HAP-1 (cell line): ENCODE measurements at regions not wholly inside any gene's neighbourhood (a gene's known extent, or its start where the extent isn't known, plus 50 kb on each side); places are given as distances from the start of the nearest gene placed in this dataset.
"Not testable (repeated sequence)": the region's sequence is repeated elsewhere in the genome, so short reads cannot be mapped to it uniquely, and the experiment has no call there.

ENCODE experiments used
- DNase-seq, 2 experiments: peaks; one replicate each; pipeline ENCODE4 v3.0.0-alpha.2; 2016 to 2020; ENCODE audit warnings: low spot score in 2 of 2
- H3K27me3 ChIP-seq: fragments of 250-450 bp; sonication (Bioruptor Pico); 2 replicates; pipeline ENCODE4 v1.5.1; 2020; ENCODE audit warnings: low read depth, mild to moderate bottlenecking, moderate library complexity
- H3K36me3 ChIP-seq: fragments of 250-450 bp; sonication (Bioruptor Pico); replicated peaks from 2 replicates; pipeline ENCODE4 v1.5.1; 2020; ENCODE audit warnings: mild to moderate bottlenecking
- H3K4me1 ChIP-seq: fragments of 250-450 bp; sonication (Bioruptor Pico); 2 replicates; pipeline ENCODE4 v1.5.1; 2020; ENCODE audit warnings: mild to moderate bottlenecking
- H3K4me3 ChIP-seq: fragments of 250-450 bp; sonication (Bioruptor Pico); 2 replicates; pipeline ENCODE4 v1.5.1; 2020; ENCODE audit warnings: mild to moderate bottlenecking, moderate library complexity
- H3K9me3 ChIP-seq: fragments of 250-450 bp; sonication (Bioruptor Pico); 2 replicates; pipeline ENCODE4 v1.5.1; 2020; ENCODE audit warnings: mild to moderate bottlenecking, moderate library complexity
- in situ Hi-C: fragments of 300-500 bp; cut with MboI; formaldehyde crosslinking; loops from 3 replicates; pipeline ENCODE4 v1.14.3; 2020; ENCODE audit warnings: low sequenced_read_pairs, inconsistent platforms, mixed read lengths

DNA sequence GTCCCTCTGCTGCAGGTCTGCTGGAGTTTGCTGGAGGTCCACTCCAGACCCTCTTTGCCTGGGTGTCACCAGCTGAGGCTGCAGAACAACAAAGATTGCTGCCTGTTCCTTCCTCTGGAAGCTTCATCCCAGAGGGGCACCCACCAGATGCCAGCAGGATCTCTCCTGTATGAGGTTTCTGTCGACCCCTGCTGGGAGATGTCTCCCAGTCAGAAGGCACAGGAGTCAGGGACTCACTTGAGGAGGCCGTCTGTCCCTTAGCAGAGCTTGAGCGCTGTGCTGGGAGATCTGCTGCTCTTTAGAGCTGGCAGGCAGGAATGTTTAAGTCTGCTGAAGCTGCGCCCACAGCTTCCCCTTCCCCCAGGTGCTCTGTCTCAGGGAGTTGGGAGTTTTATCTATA lies 196.2 kb downstream of the C4orf33 start:
- DNase-seq, H3K27me3 ChIP-seq, H3K4me1 ChIP-seq, H3K36me3 ChIP-seq, H3K4me3 ChIP-seq, in situ Hi-C loops, H3K9me3 ChIP-seq: not testable (repeated sequence)

DNA sequence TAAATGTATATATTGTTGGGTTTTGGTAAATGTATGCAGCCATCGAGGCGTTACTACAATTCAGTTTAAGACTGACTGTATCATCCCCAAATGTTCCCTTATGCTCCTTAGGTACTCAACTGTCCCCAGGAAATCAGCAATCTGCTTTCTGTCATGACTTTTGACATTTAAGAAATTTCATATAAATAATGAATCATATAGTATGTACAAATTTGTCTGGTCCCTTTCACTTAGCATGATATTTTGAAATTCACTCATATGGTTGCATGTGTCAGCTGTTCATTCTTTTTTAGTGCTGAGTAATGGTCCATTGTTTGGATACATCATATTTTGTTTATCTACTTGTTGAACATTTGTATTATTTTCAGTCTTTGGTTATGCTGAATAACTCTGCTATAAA lies 218.8 kb downstream of the C4orf33 start:
- in situ Hi-C loops = no loop called here
- Histone ChIP-seq H3K4me1 (no peaks in the 10 kb centered on the region), H3K36me3 (no peaks in the 10 kb centered on the region), H3K9me3 (no peaks in the 10 kb centered on the region), H3K27me3 (no peaks in the 10 kb centered on the region), H3K4me3 (no peak overlapping the region)
- no peak for DNase-seq

DNA sequence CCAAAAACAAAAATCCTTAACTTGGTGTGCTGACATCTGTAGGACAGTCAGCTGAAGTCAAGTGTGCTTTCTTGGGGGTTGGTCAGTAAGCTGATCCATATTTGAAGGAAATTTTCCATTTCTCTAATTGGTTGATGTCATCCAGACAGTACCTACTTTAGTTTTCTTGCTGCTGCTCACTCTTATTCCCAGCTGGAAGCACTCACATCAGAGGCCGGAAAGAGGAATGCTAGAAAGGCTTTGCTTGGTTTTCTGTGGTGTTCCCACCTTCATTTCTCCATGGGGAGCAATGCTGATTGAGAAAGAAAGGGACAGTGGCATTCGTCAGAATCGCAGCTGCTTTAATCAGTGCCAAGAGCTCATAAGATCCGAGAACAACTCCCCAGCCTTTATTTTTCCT lies 227.0 kb downstream of the C4orf33 start:
- no peaks in the 10 kb centered on the region for H3K4me1 ChIP-seq
- H3K9me3 ChIP-seq = no peaks in the 10 kb centered on the region
- no peaks in the 10 kb centered on the region for H3K36me3 ChIP-seq
- in situ Hi-C loops = no loop called here
- no peak for DNase-seq
- H3K4me3 ChIP-seq = no peak overlapping the region
- no peaks in the 10 kb centered on the region for H3K27me3 ChIP-seq

DNA sequence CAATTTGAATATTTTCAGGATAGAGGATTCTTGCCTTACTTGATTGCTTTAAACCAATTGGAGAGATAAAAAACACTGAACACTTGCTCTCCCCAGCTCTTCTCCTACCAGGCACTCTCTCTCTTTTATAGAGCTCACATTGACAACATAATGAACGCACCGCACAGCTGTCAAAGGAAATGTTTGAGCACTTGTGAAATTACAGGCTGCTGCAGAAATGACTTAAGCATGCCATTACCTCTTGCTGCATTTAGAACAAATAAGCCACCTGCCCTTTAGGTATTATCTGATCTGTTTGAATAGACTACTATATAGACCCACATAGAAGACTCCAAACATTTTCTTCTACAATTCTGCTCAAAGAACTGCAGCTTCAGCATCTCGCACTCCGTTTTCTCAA lies 227.7 kb downstream of the C4orf33 start:
- DNase-seq = no peak
- in situ Hi-C loops = no loop called here
- H3K4me1 ChIP-seq = no peaks in the 10 kb centered on the region

DNA sequence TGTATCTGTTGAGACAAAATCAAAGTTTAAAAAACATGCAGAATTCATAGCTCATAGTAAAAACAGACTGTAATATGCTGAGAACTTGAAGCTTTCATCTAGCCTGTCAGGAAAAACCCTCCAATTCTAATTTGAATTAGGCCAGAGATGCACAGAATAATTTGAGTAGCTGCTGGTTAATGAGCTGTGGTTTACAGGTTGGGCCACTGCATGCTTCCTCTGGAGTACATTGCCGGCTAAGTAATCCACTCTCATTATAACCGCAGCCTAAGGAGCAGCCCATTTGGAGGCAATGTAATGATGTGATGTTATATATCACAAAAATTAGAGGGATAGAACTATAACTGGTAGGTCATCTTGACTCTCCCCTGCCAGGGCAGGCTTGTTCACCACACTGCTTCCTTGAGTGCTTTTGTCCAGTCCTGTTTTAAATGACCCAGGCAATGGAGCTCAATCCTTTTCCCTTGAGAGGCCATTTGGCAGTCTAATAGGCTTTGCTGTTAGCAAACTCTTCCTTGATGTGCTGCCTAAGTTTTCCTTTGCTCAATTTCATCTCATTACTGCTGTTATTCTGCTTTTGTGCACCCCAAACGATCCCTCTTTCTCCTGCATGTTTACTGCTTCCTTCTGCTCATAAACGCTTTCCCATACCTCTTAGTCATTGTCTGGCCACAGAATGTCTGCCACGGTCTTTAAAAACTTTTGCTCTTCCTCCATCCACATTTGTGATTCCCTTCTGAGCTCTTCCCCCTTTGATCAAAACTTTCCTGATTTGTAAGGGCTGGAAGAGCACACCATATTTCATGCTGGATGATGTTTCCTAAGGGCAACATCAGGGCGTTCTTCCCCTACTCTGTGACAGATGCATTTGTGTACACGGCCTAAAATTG lies 230.9 kb downstream of the C4orf33 start:
- no peaks in the 10 kb centered on the region for H3K27me3 ChIP-seq
- in situ Hi-C loops = no loop called here
- no peaks in the 10 kb centered on the region for H3K4me1 ChIP-seq
- DNase-seq = no peak
- H3K36me3 ChIP-seq = no peaks in the 10 kb centered on the region
- no peaks in the 10 kb centered on the region for H3K9me3 ChIP-seq
- H3K4me3 ChIP-seq = no peak overlapping the region

More for the DNA sequence above, 227.7 kb downstream of the C4orf33 start:
- no peaks in the 10 kb centered on the region for H3K9me3 ChIP-seq
- H3K36me3 ChIP-seq = no peaks in the 10 kb centered on the region
- no peak overlapping the region for H3K4me3 ChIP-seq
- no peaks in the 10 kb centered on the region for H3K27me3 ChIP-seq

DNA sequence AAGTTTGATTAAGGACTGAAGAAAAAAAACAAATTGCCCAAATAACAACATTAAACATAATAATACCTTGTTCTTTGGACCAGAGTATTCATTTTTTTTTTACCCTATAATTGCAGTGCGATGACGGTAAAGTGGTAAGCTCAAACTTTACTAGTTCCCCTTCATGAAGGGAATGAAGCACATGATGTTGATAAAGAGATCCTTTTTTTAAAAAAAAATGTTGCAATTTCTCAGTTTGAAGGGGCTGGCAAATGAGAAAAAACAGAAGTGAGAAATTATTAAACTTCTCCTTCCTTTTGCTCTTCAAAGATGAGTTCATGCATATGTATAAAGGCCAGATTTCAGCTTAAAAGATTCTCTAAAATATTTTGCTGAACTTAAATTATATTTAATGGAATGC lies 231.7 kb downstream of the C4orf33 start:
- Histone ChIP-seq H3K9me3 (no peaks in the 10 kb centered on the region), H3K4me3 (no peak overlapping the region), H3K36me3 (no peaks in the 10 kb centered on the region), H3K4me1 (no peaks in the 10 kb centered on the region), H3K27me3 (no peaks in the 10 kb centered on the region)
- in situ Hi-C loops = no loop called here
- no peak for DNase-seq

DNA sequence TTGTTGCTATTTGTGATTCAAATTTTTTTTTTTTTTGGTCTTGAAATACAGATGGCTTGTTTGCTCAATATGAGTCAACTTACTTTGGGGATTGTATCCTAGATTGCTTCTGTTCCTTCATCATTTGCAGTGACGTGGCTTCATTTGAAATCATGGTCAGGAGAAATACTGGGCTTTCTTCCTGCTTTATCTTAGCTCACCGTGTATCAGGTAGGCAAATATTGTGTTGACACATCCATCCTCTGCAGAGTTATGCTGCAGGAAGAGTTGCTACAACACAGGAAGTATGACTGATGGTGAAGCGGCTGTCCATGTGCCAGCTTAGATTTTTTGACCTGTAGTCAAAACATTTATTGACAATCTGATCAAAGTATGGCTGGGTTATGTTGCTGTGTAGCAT lies 232.2 kb downstream of the C4orf33 start:
- no peaks in the 10 kb centered on the region for H3K4me1 ChIP-seq
- in situ Hi-C loops = no loop called here
- no peaks in the 10 kb centered on the region for H3K36me3 ChIP-seq
- no peaks in the 10 kb centered on the region for H3K9me3 ChIP-seq
- no peaks in the 10 kb centered on the region for H3K27me3 ChIP-seq
- DNase-seq = no peak
- H3K4me3 ChIP-seq = no peak overlapping the region

DNA sequence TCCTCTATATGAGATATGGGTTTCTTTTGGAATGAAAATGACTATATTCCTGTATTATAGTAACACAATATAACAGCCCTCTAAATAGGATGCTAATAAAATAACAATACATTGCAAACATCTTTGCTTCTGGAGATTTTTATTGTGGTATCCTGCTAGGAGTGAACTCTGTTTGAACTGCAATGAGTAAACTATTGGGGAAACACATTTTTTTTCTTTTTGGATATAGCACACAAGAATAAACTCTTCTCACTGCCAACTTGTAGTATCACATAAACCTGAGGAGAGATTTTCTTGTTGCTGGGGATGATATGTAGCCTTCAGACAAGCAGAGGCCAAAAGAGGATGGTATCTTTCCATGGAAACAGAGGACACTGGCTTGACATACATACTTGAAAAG lies 238.2 kb downstream of the C4orf33 start:
- no peak overlapping the region for H3K4me3 ChIP-seq
- DNase-seq = no peak
- H3K36me3 ChIP-seq = no peaks in the 10 kb centered on the region
- H3K27me3 ChIP-seq = no peaks in the 10 kb centered on the region
- in situ Hi-C loops = no loop called here
- no peaks in the 10 kb centered on the region for H3K9me3 ChIP-seq
- no peaks in the 10 kb centered on the region for H3K4me1 ChIP-seq

DNA sequence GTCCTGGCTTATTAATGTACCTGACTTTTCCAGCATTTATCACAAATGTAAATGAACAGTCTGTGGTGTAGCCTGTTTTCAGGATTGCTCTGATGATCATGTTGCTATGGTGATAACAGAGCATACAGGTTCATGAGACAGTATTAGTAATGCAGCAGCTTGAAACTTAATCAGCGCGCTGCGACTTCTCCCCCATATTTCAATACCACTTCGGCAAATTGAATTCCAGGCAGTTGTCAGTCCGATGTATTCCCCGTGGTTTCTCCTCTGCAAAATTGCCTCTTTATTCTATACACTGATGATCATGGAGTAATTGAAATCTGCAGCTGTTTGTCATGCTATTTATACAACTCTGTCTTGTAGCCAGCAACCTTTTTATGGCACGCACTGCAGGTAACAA lies 239.3 kb downstream of the C4orf33 start:
- H3K27me3 ChIP-seq = no peaks in the 10 kb centered on the region
- DNase-seq = no peak
- H3K4me1 ChIP-seq = no peaks in the 10 kb centered on the region
- no peaks in the 10 kb centered on the region for H3K36me3 ChIP-seq
- H3K4me3 ChIP-seq = no peak overlapping the region
- in situ Hi-C loops = no loop called here
- H3K9me3 ChIP-seq = no peaks in the 10 kb centered on the region

DNA sequence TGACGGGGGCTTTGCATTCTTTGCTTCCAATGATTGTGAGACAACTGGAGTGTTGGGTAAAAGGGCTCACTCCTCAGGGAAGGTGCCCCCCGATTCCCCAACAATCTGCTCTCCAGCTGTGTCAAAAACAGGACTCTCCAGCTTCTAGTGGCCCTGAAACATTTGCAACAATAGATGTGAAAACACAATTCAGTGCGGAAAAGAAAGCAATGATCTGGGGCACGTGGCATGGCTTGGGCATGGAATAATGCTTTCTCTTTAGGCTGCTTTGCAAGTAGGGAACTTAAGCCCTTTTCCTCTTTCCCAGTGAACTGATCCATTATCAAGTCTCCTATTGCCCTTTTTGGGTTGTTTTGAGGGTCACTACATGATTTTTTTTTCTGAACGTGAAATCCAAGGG lies 239.9 kb downstream of the C4orf33 start:
- Histone ChIP-seq H3K27me3 (no peaks in the 10 kb centered on the region), H3K4me1 (no peaks in the 10 kb centered on the region), H3K4me3 (no peak overlapping the region), H3K9me3 (no peaks in the 10 kb centered on the region), H3K36me3 (no peaks in the 10 kb centered on the region)
- DNase-seq = no peak
- in situ Hi-C loops = no loop called here

DNA sequence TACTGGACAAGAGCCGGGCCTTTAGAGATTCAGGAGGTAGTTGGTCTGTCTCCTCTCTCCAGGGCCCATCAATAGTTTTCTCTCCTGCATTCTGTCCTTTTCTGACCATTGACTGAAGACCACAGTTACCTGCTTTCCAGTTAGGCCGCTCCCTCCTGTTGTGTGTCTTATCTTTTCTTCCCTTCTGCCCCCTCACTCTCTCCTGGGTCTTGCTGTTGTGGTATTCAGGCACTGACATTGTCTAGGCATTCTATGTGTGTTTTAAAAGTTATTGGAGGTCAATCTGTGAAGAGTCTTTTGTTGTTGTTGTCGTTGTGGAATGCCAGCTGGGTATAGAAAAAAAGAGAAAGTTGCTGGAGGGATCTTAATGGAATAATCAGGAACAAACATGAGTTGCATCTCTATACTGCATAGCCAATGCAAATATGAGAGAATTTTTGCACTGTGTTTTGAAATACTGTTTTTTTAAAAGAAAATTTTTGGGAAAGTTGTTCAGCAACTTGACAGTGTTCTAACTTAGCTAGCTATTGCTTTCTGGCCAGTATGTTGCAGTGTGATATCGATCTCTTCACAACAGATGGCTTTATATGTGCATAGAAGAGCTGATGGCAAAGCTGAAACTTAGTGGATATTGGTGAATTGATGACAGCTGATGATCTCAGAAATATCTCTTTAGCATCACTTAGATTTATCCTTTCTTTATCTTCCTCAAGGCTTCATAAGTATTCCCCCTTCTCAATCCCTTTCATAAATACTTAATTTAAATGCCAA lies 240.7 kb downstream of the C4orf33 start:
- Histone ChIP-seq H3K4me1 (no peaks in the 10 kb centered on the region), H3K27me3 (no peaks in the 10 kb centered on the region), H3K9me3 (no peaks in the 10 kb centered on the region), H3K36me3 (no peaks in the 10 kb centered on the region), H3K4me3 (no peak overlapping the region)
- DNase-seq = no peak
- in situ Hi-C loops = no loop called here

DNA sequence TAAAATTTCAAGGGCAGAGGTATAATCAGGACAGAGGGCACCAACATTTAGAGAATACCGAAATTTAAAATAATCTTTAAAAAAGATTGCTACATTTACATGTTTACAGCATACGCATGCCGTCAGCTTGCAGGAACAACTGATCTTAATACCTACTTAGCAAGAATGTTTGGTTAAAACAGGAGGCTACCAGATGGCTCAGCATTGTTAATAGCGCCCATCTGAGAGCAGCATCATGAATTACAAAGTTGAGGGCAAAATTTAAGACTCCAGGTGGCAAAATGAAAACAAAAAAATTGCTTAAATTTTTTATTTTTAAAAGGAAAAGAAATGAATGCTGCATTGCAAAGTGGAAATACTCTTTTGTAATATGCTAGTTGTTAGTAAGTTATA lies 241.3 kb downstream of the C4orf33 start:
- Histone ChIP-seq H3K36me3 (no peaks in the 10 kb centered on the region), H3K4me1 (no peaks in the 10 kb centered on the region), H3K4me3 (no peak overlapping the region), H3K27me3 (no peaks in the 10 kb centered on the region), H3K9me3 (no peaks in the 10 kb centered on the region)
- DNase-seq = no peak
- in situ Hi-C loops = no loop called here

DNA sequence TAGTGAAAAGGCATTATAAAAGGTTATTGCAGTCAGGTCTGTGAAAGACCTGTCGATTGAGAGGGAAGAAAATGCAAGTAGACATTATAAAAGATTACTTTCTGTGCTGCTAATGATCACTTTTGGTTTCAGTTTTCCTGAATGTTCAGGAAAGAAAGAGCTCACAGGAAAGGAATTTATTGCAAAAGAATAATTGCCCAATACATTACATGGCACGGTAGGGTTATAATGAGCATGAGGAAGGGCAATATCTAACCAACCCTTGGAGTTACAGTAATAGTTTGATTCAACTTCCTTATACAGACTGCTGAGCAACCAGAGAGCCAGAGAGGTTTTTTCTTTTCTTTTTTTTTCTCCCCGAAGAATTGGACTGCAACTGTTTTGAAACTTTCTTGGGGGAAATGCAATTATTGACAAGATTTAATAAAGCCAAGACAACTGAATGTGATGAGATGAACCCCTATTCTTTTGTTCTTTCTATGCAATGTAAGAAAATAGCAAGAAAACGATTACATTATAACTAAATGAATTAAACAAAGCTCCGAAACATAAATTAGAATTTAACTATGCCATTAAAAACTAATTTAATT lies 247.0 kb downstream of the C4orf33 start:
- no peaks in the 10 kb centered on the region for H3K9me3 ChIP-seq

DNA sequence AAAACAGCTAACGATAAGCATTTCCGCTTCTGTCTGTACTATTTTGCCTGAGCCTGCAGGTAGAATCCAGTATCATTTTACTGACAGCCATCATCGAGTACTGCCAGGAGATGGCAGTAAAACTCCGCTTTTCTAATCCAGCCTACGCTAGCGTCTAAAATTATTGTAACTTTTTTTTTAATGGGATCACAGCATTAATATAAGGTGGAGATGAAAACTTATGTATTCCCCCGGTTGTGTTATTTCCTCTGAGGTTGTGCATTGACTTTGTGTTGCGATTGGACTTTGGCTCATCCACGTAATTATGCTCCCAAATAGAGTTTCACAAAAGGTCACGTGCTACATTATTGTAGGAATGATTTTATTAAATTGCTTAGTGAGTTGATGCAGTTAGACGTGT lies 248.1 kb downstream of the C4orf33 start:
- no peaks in the 10 kb centered on the region for H3K27me3 ChIP-seq
- H3K36me3 ChIP-seq = no peaks in the 10 kb centered on the region
- in situ Hi-C loops = no loop called here
- H3K9me3 ChIP-seq = no peaks in the 10 kb centered on the region
- DNase-seq = peak; percentile 43 to 61
- no peak overlapping the region for H3K4me3 ChIP-seq
- H3K4me1 ChIP-seq = no peaks in the 10 kb centered on the region

More for the DNA sequence above, 247.0 kb downstream of the C4orf33 start:
- Histone ChIP-seq H3K4me1 (no peaks in the 10 kb centered on the region), H3K4me3 (no peak overlapping the region), H3K36me3 (no peaks in the 10 kb centered on the region), H3K27me3 (no peaks in the 10 kb centered on the region)
- DNase-seq = no peak
- in situ Hi-C loops = no loop called here
